Nephron (organoid): ENCODE measurements at regions not wholly inside any gene's neighbourhood (a gene's known extent, or its start where the extent isn't known, plus 50 kb on each side); places are given as distances from the start of the nearest gene placed in this dataset.

Experiments
- H3K27ac Mint-ChIP-seq, 3 experiments: 2 replicates each; pipeline ENCODE4 v1.8.0; 2020; ENCODE audit warnings: mixed read lengths in 3 of 3, mild to moderate bottlenecking in 2 of 3, moderate library complexity in 1 of 3
- H3K27me3 Mint-ChIP-seq: 2 replicates; pipeline ENCODE4 v1.8.0; 2021; ENCODE audit warnings: low read depth, mild to moderate bottlenecking, moderate library complexity, mixed read lengths
- H3K36me3 Mint-ChIP-seq: 2 replicates; pipeline ENCODE4 v1.8.0; 2020; ENCODE audit warnings: low read depth, mixed read lengths
- H3K4me1 Mint-ChIP-seq: 2 replicates; pipeline ENCODE4 v1.8.0; 2020; ENCODE audit warnings: mixed read lengths
- H3K4me3 Mint-ChIP-seq, 3 experiments: 2 replicates each; pipeline ENCODE4 v1.8.0; 2020; ENCODE audit warnings: mild to moderate bottlenecking in 3 of 3, mixed read lengths in 3 of 3, moderate library complexity in 2 of 3
- H3K9me3 Mint-ChIP-seq: 2 replicates; pipeline ENCODE4 v1.8.0; 2020; ENCODE audit warnings: mixed read lengths
- TF ChIP-seq, protein P1 (sequence below), 3 experiments: fragments of 200-600 bp; sonication (generic); IDR thresholded peaks; one replicate each; pipeline ENCODE4 v1.5.0; 2021; ENCODE audit warnings: antibody characterized with exemption in 3 of 3; ENCODE audit not compliant: unreplicated experiment in 3 of 3

DNA sequence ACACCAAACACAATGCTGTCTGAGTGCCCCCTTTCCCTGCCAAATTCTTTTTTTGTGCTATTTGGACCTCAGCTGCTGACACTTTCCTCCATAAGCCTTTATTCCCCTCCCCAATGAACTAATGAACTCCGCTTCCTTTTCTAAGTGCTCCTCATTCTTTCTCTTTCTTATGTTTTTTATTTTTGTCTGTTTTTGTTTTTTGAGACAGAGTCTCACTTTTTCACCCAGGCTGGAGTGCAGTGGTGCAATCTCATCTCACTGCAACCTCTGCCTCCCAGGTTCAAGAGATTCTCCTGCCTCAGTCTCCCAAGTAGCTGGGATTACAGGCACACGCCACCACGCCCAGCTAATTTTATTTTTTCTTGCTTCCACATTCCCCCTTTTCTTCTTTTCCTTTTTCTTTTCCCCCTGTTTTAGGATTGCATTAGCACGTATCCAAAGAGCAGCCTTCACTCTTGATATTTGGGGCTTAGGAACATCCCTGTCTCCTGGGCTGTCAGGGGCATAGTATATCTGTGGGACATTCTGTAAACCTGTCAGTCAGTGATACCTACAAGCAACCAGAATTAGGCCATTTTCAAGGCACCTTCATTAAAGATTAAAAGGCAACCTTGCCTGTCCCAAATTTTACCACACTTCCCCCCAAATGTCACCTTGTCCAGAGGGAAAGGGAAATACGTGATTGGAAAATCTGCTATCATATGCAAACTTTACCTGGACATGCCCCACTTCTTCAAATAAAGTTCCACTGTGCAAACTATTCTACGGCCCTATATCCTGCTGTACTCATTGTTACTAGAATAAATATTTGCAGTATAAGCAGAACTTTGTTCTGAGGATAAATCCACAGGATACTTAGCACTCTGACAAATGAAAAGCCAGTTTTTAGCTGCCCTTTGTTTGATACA, 65.1 kb upstream of the ACSL3 start:
- Mint-ChIP-seq H3K27me3 (no peaks in the 10 kb centered on the region), H3K36me3 (no peaks in the 10 kb centered on the region), H3K27ac (peak overlapping the region in 1 of 3 experiments; percentile 92), H3K4me1 (peaks cover 47% of the 10 kb centered on the region), H3K9me3 (no peaks in the 10 kb centered on the region), H3K4me3 (peak overlapping the region in 1 of 3 experiments; percentile 15)
- TF ChIP-seq, protein P1, sequence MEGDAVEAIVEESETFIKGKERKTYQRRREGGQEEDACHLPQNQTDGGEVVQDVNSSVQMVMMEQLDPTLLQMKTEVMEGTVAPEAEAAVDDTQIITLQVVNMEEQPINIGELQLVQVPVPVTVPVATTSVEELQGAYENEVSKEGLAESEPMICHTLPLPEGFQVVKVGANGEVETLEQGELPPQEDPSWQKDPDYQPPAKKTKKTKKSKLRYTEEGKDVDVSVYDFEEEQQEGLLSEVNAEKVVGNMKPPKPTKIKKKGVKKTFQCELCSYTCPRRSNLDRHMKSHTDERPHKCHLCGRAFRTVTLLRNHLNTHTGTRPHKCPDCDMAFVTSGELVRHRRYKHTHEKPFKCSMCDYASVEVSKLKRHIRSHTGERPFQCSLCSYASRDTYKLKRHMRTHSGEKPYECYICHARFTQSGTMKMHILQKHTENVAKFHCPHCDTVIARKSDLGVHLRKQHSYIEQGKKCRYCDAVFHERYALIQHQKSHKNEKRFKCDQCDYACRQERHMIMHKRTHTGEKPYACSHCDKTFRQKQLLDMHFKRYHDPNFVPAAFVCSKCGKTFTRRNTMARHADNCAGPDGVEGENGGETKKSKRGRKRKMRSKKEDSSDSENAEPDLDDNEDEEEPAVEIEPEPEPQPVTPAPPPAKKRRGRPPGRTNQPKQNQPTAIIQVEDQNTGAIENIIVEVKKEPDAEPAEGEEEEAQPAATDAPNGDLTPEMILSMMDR (IDR thresholded peaks at IDR 0.05; ENCODE audit: unreplicated experiment in 3 of 3): no peak

GRCh38 chr2:222796413-222797103, 64.3 kb upstream of the ACSL3 start:
- Mint-ChIP-seq H3K9me3 (no peaks in the 10 kb centered on the region), H3K36me3 (no peaks in the 10 kb centered on the region), H3K4me3 (no peak overlapping the region), H3K4me1 (peaks cover 40% of the 10 kb centered on the region), H3K27ac (peak overlapping the region in 1 of 3 experiments; percentile 92), H3K27me3 (no peaks in the 10 kb centered on the region)
- TF ChIP-seq, protein P1 (IDR thresholded peaks at IDR 0.05; ENCODE audit: unreplicated experiment in 3 of 3): no peak

GRCh38 chr2:222797261-222797660, 63.6 kb upstream of the ACSL3 start:
- H3K4me1 Mint-ChIP-seq: peaks cover 36% of the 10 kb centered on the region
- no peaks in the 10 kb centered on the region for H3K9me3 Mint-ChIP-seq
- H3K36me3 Mint-ChIP-seq: no peaks in the 10 kb centered on the region
- H3K27me3 Mint-ChIP-seq: peaks cover under 1% of the 10 kb centered on the region
- H3K4me3 Mint-ChIP-seq: no peak overlapping the region
- TF ChIP-seq, protein P1 (IDR thresholded peaks at IDR 0.05; ENCODE audit: unreplicated experiment in 3 of 3): peak; percentile 29 to 34 (median 31)
- peak overlapping the region in 1 of 3 experiments; percentile 3 for H3K27ac Mint-ChIP-seq

- no peaks in the 10 kb centered on the region for H3K9me3 Mint-ChIP-seq
- peaks cover 36% of the 10 kb centered on the region for H3K4me1 Mint-ChIP-seq
- H3K27ac Mint-ChIP-seq: no peak overlapping the region
- H3K36me3 Mint-ChIP-seq: no peaks in the 10 kb centered on the region
- no peak overlapping the region for H3K4me3 Mint-ChIP-seq
- TF ChIP-seq, protein P1 (IDR thresholded peaks at IDR 0.05; ENCODE audit: unreplicated experiment in 3 of 3): no peak
- peaks cover 4% of the 10 kb centered on the region for H3K27me3 Mint-ChIP-seq
These were observed 63.0 kb upstream of the ACSL3 start for GRCh38 chr2:222797871-222798270.

DNA sequence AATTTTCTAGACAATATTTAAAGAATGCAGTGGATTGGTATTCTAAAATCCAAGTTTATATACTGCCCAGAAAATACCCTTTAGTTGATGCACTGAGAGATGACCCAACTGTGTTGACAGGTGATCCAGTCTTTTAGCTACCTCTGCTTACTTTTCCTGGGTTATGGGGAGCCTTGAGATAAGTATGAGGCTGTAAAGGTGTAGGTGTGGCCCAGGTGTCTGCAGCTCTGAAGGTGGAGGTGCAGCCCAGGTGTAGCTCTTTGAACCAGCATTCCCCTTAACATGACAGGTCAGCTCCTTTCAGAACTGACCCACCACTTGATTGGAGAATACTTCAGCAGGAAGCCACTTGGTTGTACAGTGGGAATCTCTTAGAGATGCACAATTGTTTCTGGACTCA, 62.3 kb upstream of the ACSL3 start:
- peaks cover 4% of the 10 kb centered on the region for H3K27me3 Mint-ChIP-seq
- no peak overlapping the region for H3K4me3 Mint-ChIP-seq
- H3K36me3 Mint-ChIP-seq: no peaks in the 10 kb centered on the region
- no peaks in the 10 kb centered on the region for H3K9me3 Mint-ChIP-seq
- TF ChIP-seq, protein P1 (IDR thresholded peaks at IDR 0.05; ENCODE audit: unreplicated experiment in 3 of 3): no peak
- no peak overlapping the region for H3K27ac Mint-ChIP-seq
- H3K4me1 Mint-ChIP-seq: peaks cover 37% of the 10 kb centered on the region
